ENCODE measurements at regions not wholly inside any gene's neighbourhood (a gene's known extent, or its start where the extent isn't known, plus 50 kb on each side); places are given as distances from the start of the nearest gene placed in this dataset.
"Not testable (repeated sequence)": the region's sequence is repeated elsewhere in the genome, so short reads cannot be mapped to it uniquely, and the experiment has no call there.

DNA sequence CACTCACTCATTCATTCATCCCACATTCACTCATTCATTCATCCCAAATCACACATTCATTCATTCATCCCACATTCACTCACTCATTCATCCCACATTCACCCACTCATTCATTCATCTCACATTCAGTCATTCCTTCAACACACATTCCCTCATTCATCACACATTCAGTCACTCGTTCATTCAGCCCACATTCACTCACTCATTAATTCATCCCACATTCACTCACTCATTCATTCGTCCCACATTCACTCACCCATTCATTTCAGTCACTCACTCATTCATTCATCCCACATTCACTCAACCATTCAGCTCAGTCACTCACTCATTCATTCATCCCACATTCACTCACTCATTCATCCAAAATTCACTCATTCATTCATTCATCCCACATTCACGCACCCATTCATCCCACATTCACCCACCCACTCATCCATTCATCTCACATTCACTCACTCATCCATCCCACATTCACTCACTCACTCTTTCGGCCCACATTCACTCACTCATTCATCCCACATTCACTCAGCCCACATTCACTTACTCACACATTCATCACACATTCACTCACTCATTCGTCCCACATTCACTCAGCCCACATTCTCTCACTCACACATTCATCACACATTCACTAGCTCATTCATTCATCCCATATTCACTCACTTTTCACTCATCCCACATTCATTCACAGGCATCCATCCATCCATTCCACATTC is 5469.9 kb upstream of the TPTE start:
- H3K4me1 ChIP-seq (ENCODE audit: control insufficient read depth, low read depth, low read length); H3K27me3 ChIP-seq (ENCODE audit: control insufficient read depth, insufficient read depth, low read length); H3K36me3 ChIP-seq (ENCODE audit: control insufficient read depth, low read depth, low read length); H3K4me3 ChIP-seq (ENCODE audit: low read length); H3K9ac ChIP-seq (ENCODE audit: low read length); H3K27ac ChIP-seq (ENCODE audit: low read length); H3K9me3 ChIP-seq (ENCODE audit: control insufficient read depth, low read depth, low read length): not testable (repeated sequence)

DNA sequence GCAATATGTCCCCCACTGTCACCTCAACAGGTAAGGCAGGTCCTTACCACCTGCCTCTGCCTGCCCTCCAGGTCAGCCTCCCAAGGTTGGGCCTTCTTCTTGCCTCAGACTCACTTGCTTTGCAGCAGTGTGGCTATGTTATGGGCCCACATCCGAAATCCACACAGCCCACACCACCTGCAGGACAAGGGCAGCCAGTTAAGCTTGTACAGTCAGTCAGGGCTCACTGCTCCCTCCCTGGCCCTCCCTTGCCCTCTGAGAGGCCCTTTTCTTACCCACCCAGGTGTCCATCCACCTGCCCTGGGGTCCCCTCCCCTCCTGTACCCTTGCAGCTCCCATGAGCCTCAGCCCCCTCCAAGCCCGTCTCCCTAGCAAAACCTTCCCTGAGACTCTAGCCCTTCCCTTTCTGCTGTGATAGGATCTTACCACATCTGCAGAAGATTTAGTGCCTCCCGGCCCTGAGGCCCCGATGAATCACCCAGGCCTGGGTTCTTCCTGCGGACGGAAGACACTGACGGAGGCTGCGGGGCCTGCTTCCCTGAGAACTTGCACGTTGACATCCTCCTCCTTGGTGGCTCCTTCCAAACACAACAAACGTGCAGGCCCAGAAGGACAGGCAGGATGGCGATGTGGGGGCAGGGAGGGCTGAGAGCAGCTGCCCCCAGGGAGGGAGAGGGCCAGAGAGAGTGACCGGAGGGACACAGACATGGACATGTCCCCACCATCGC is 5466.2 kb upstream of the TPTE start:
- H3K4me3 ChIP-seq (ENCODE audit: low read length); H3K27ac ChIP-seq (ENCODE audit: low read length); H3K9me3 ChIP-seq (ENCODE audit: control insufficient read depth, low read depth, low read length); H3K4me1 ChIP-seq (ENCODE audit: control insufficient read depth, low read depth, low read length); H3K9ac ChIP-seq (ENCODE audit: low read length); H3K36me3 ChIP-seq (ENCODE audit: control insufficient read depth, low read depth, low read length); H3K27me3 ChIP-seq (ENCODE audit: control insufficient read depth, insufficient read depth, low read length): not testable (repeated sequence)

DNA sequence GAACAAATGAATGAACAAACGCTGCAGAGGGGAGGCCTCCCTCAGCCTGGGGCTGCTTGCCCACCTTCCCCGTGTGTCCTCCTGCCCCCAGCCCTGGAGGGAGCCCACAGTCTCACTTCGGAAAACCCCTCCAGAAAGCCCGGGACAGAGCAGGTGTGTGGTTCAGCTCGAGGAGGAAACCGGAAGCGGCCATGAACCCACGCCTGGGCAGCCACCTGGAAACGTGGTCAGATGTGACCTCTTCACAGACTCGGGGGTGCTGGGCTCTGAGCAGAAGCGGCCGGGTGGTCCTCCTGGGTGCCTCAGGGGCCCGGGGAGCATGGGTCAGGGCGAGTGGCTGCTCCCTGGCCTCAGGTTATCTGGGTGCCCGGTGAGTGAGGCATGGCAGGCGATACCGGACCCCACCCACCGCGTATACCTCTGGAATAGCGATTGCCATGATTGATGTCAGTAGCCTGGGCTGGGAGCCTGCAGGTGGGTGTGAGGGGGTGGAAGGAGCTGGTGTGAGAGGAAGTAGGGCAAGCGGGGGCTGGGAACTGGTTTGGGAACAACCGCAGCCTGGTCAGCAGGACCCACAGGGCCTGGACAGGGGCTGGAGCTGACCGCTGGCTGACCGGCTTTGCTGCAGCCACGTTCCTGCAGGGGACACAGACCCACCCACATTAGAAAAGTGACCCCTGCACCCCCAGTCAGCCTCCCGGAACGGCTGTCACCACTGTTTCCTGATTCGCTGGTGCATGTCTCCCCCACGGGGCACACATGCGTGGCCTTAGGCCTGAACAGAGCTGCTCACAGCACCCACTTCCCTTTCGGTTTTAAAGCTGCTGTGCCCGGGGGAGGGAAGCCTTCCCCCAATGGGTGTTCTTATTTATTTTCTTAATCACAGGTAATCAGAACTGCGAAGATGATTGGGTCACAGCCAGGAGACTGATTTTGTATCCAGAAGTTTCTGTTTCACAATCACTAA is 5465.1 kb upstream of the TPTE start:
- H3K4me1 ChIP-seq (ENCODE audit: control insufficient read depth, low read depth, low read length); H3K9ac ChIP-seq (ENCODE audit: low read length); H3K9me3 ChIP-seq (ENCODE audit: control insufficient read depth, low read depth, low read length); H3K4me3 ChIP-seq (ENCODE audit: low read length); H3K36me3 ChIP-seq (ENCODE audit: control insufficient read depth, low read depth, low read length); H3K27me3 ChIP-seq (ENCODE audit: control insufficient read depth, insufficient read depth, low read length); H3K27ac ChIP-seq (ENCODE audit: low read length): not testable (repeated sequence)

DNA sequence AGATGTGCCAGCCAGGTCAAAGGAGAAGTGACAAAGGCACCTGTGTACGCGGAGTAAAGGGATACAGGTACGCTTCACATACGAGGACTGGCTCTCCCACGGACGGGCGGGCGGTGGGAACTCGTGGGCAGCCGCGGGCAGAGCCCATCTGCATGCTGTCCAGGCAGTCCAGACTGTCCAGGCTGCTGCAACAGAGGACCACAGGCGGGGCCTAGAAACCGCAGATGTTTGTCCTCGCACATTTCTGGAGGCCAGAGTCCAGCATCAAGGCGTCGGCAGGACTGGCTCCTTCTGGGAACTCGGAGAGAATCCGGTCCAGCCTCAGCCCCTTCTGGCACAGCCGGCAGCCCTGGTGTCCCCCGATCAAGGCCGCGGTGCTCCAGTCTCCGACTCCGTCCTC is 5464.3 kb upstream of the TPTE start:
- not testable (repeated sequence) for H3K4me3 ChIP-seq (ENCODE audit: low read length); H3K4me1 ChIP-seq (ENCODE audit: control insufficient read depth, low read depth, low read length); H3K27ac ChIP-seq (ENCODE audit: low read length); H3K27me3 ChIP-seq (ENCODE audit: control insufficient read depth, insufficient read depth, low read length); H3K36me3 ChIP-seq (ENCODE audit: control insufficient read depth, low read depth, low read length); H3K9me3 ChIP-seq (ENCODE audit: control insufficient read depth, low read depth, low read length); H3K9ac ChIP-seq (ENCODE audit: low read length)

DNA sequence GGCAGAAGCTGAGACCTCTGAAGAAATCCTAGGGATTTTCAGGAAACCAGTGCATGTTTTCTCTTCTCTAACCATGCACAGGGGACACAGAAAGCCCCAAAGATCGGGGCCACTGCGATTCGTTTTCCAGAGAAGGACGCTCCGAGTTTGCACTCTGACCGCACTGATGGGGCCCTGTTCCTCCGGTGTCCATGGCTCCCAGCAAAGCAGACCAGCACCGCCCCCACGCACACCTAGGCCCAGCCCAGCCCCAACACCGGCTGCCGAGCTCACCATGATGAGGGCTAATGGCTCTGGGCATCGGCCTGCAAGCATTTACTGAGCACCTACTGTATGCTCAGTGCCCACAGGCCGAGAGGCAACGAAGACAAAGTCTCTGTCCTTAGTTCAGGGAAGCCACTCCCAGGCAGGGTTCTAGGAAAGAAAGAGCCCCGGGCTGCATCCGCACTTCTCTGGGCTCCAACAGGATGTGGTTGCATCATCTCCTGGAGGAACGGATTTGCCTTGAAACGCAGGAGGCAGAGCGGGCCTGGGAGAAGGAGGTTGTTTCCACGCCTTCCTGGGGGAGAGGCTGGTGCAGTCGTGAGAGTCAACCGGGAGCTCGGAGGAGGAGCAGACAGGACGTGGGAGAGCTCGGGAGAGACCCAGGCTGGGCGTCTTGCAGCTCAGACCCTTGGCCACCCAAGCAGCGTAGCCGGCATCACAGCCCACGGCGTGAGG is 5460.9 kb upstream of the TPTE start:
- H3K9ac ChIP-seq (ENCODE audit: low read length); H3K27ac ChIP-seq (ENCODE audit: low read length); H3K4me3 ChIP-seq (ENCODE audit: low read length); H3K9me3 ChIP-seq (ENCODE audit: control insufficient read depth, low read depth, low read length); H3K36me3 ChIP-seq (ENCODE audit: control insufficient read depth, low read depth, low read length); H3K27me3 ChIP-seq (ENCODE audit: control insufficient read depth, insufficient read depth, low read length); H3K4me1 ChIP-seq (ENCODE audit: control insufficient read depth, low read depth, low read length): not testable (repeated sequence)

DNA sequence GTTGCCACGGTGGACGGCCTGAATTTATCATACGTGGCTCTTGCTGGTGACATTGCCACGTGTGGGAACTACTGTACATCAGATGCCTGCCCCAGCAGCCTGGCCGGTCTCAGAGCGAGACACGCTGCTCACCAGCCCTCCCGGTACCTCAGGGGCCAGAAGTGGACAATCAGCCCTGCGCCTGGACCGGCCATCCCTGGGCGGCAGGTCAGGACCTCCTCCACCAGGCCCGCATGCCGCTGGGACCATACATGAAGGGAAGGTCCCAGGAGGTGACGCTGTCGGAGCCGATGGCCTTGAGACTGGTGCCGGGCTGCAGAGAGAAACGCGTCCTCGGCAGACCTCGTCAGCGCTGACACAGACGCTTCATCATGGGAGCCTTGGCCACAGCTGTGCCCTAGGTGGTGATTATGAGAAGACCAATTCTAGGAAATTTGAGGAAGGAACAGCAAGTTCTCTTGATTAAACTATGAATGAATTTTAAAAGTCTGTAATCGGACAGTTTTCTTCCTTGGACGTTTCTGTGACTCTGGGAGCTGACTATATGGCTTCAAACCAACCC is 5456.7 kb upstream of the TPTE start:
- H3K9ac ChIP-seq (ENCODE audit: low read length); H3K27me3 ChIP-seq (ENCODE audit: control insufficient read depth, insufficient read depth, low read length); H3K4me3 ChIP-seq (ENCODE audit: low read length); H3K9me3 ChIP-seq (ENCODE audit: control insufficient read depth, low read depth, low read length); H3K4me1 ChIP-seq (ENCODE audit: control insufficient read depth, low read depth, low read length); H3K27ac ChIP-seq (ENCODE audit: low read length); H3K36me3 ChIP-seq (ENCODE audit: control insufficient read depth, low read depth, low read length): not testable (repeated sequence)

DNA sequence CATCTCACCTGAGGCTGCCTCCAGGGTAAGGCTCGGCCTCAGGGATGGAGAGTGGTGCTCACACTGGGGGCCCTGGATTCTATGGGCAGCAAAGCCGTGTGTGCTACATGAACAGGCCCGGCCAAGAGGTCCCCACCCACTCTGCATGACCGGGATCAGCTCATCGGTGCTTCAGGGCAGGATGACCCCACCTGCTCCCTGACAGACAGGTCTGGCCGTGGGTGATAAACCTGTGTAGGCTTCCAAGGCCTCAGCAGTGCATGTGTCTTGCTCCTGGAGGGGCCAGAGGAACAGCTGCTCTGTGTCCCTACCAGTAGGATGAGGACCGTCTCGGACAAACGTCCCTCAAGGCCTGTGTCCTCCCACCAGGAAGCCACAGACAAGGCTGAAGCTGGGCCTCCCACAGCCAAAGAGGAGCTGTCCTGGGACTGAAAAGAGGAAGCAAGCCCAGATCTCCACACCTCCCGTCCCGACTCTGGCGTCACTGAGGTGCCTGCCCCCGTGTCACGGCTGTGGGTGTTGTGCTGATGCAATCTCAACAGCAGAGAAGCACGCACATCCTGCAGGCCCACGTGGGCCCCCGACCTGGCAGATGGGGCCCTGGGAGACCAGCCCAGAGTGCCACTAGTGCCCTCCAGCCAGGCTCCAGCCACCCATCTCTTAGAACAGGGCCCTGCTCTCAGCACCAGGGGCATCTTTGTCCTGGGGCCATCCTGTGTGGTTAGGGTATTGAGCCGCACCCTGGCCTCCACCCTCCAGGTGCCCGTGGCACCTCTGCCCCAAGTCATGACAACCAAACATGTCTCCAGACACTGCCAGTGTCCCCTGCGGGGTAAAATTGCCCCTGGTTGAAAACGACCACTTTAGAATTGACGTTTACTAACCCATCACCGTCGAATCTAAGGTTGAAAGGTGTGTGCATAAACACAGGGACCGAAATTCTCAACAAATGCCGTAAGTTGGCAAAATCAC is 5455.9 kb upstream of the TPTE start:
- H3K9ac ChIP-seq (ENCODE audit: low read length); H3K9me3 ChIP-seq (ENCODE audit: control insufficient read depth, low read depth, low read length); H3K36me3 ChIP-seq (ENCODE audit: control insufficient read depth, low read depth, low read length); H3K4me1 ChIP-seq (ENCODE audit: control insufficient read depth, low read depth, low read length); H3K27me3 ChIP-seq (ENCODE audit: control insufficient read depth, insufficient read depth, low read length); H3K27ac ChIP-seq (ENCODE audit: low read length); H3K4me3 ChIP-seq (ENCODE audit: low read length): not testable (repeated sequence)

DNA sequence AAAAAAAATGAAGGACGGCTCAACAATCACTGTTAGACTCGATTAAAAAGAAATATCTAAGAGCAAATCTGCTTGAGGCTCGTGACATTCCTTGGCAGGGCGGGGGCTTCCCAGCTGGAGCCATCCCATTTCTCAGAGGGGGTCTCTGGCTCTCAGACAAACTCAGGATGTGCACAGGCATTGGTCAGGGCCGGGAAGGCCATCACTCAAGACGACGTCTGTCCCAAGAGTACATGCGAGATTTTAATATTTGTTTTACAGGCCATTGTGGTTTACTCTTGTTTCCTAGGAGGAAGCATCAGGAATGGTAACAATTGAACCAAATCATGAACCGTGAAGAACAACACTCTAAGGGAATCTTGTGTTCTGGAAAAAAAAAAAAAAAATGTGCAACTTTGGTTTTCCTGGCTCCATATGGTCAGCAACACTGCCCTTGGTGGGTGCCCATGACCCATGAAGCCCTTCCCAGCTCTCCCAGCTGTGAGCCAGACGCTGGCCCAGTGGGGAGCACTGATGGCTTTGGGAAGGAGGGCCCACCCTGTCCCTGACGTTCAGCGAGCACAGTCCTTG is 5454.6 kb upstream of the TPTE start:
- not testable (repeated sequence) for H3K4me3 ChIP-seq (ENCODE audit: low read length); H3K36me3 ChIP-seq (ENCODE audit: control insufficient read depth, low read depth, low read length); H3K27ac ChIP-seq (ENCODE audit: low read length); H3K9me3 ChIP-seq (ENCODE audit: control insufficient read depth, low read depth, low read length); H3K27me3 ChIP-seq (ENCODE audit: control insufficient read depth, insufficient read depth, low read length); H3K4me1 ChIP-seq (ENCODE audit: control insufficient read depth, low read depth, low read length); H3K9ac ChIP-seq (ENCODE audit: low read length)

DNA sequence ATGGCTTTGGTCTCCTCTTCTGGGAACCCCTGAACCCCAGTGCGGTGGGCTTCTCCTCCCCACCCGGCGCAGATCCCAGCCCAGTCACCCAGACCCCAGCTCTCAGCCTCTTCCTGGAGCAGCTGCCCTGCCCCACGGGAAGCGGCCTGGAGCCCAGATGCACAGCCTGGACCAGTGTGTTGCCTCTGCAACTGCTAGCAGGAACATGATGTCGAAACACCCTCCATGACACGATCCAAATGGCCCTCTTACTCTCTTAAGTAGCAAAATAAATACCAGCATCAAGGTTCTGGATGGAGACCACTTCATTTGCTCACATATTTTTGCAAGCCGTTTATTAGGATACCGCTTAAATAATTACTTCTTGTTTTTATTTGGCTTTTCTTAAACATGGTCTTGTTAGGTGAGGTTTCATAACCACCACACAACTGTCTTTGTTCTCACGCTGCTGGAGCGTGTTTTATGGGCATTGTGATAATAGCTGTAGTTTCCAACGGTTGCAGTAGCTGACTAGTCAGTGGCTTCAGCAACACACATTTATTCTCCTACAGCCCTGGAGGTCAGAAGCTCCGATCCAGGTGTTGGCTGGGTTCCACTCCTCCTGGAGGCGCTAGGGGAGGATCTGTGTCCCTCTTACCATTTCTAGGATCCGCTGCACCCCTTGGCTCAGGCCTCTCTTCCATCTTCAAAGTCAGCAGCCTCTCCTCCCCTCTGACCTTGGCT is 5453.9 kb upstream of the TPTE start:
- H3K9ac ChIP-seq (ENCODE audit: low read length); H3K27ac ChIP-seq (ENCODE audit: low read length); H3K36me3 ChIP-seq (ENCODE audit: control insufficient read depth, low read depth, low read length); H3K27me3 ChIP-seq (ENCODE audit: control insufficient read depth, insufficient read depth, low read length); H3K4me1 ChIP-seq (ENCODE audit: control insufficient read depth, low read depth, low read length); H3K9me3 ChIP-seq (ENCODE audit: control insufficient read depth, low read depth, low read length); H3K4me3 ChIP-seq (ENCODE audit: low read length): not testable (repeated sequence)

DNA sequence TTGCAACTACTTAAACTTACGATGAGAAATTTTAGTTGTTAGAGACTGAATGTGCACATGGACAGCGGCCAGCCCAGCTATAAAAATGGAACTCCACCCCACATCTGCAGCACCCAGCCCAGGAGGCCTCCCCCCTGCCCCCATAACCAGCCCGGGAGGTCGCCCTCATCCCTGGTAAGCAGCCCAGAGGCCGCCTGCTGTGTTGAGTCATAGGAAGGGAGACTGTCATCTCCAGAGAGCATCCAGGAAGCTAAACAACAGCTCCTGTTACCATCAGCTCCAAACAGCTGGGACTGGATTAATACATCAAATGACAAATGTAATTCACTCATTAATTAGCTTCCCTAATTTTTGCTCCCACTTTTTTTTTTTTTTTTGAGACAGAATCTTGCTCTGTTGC is 5452.7 kb upstream of the TPTE start:
- not testable (repeated sequence) for H3K4me3 ChIP-seq (ENCODE audit: low read length); H3K36me3 ChIP-seq (ENCODE audit: control insufficient read depth, low read depth, low read length); H3K9me3 ChIP-seq (ENCODE audit: control insufficient read depth, low read depth, low read length); H3K27ac ChIP-seq (ENCODE audit: low read length); H3K27me3 ChIP-seq (ENCODE audit: control insufficient read depth, insufficient read depth, low read length); H3K4me1 ChIP-seq (ENCODE audit: control insufficient read depth, low read depth, low read length); H3K9ac ChIP-seq (ENCODE audit: low read length)

All from iPS-18a (cell line).